ENCODE measurements at regions not wholly inside any gene's neighbourhood (a gene's known extent, or its start where the extent isn't known, plus 50 kb on each side); places are given as distances from the start of the nearest gene placed in this dataset.

DNA sequence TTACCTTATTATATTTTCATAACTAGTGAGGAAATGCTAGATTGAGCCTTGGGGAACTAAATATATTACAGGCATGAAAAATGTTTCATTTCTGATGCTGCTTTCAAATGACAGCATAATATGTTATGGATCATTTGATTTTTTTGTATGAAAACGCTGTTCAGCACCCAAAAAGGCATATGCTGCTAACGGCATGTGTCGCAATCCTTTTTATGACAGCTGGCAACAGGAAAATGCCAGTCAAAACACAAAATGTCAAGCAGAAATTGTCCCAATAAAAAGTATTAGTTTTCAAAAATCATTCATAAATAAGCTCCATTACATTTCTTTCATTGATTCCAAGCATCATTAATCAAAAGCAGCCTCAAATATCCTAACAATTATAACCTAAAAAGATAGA lies 1244.5 kb downstream of the PCDH7 start:
- Histone ChIP-seq H3K36me3 (ENCODE audit: insufficient read depth, low read length) (no peaks in the 10 kb centered on the region), H3K4me3 (ENCODE audit: low read depth, low read length, poor library complexity, severe bottlenecking) (no peak overlapping the region), H3K9me3 (ENCODE audit: low read length) (no peaks in the 10 kb centered on the region), H3K4me2 (ENCODE audit: low read length) (no peak overlapping the region), H3K4me1 (ENCODE audit: insufficient read depth, low read length, poor library complexity, severe bottlenecking) (no peaks in the 10 kb centered on the region), H3K79me2 (ENCODE audit: insufficient read depth, low read depth, low read length) (no peaks in the 10 kb centered on the region), H2AFZ (ENCODE audit: low read length) (no peak overlapping the region), H4K20me1 (ENCODE audit: insufficient read depth, low read length) (no peaks in the 10 kb centered on the region), H3K9me2 (ENCODE audit: insufficient read depth, low read length) (no peaks in the 10 kb centered on the region), H3K27ac (ENCODE audit: low read depth, low read length, poor library complexity, severe bottlenecking) (no peak overlapping the region)
- DNase-seq (ENCODE audit: low spot score): no peak
- intact Hi-C loops (cut with micrococcal nuclease; ENCODE audit: unreplicated experiment): no loop called here
- no TSS peak for BruUV-seq (replicated peaks)
- no peak for TF ChIP-seq EZH2phosphoT487 (IDR thresholded peaks at IDR 0.05; ENCODE audit: borderline replicate concordance, low read depth, low read length)
- TF ChIP-seq, protein P1, sequence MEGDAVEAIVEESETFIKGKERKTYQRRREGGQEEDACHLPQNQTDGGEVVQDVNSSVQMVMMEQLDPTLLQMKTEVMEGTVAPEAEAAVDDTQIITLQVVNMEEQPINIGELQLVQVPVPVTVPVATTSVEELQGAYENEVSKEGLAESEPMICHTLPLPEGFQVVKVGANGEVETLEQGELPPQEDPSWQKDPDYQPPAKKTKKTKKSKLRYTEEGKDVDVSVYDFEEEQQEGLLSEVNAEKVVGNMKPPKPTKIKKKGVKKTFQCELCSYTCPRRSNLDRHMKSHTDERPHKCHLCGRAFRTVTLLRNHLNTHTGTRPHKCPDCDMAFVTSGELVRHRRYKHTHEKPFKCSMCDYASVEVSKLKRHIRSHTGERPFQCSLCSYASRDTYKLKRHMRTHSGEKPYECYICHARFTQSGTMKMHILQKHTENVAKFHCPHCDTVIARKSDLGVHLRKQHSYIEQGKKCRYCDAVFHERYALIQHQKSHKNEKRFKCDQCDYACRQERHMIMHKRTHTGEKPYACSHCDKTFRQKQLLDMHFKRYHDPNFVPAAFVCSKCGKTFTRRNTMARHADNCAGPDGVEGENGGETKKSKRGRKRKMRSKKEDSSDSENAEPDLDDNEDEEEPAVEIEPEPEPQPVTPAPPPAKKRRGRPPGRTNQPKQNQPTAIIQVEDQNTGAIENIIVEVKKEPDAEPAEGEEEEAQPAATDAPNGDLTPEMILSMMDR (conservative IDR thresholded peaks at IDR 0.05; ENCODE audit: low read length): no peak
- POLR2A ChIA-PET: no interaction called here
- CTCF ChIA-PET (ENCODE audit: unreplicated experiment): no interaction called here

DNA sequence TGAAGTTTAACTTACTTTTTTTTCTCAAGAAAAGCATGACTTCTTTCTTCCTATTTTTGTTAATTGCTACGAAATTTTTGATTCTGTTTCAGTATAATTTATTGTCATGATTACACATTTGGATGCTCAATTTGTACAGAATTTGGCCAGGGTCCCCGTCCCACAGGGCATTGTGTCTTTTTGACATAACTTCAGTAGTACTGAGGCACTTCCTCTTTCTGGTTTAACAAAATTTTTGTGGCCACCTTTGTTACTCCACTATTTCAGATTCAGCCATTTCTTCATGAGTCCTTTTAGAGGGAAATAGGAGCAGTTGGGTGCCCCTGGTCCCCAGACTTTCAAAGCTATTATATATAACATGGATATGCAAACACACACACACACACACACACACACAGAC lies 1248.7 kb downstream of the PCDH7 start:
- Histone ChIP-seq H2AFZ (ENCODE audit: low read length) (no peak overlapping the region), H3K4me2 (ENCODE audit: low read length) (no peak overlapping the region), H3K36me3 (ENCODE audit: insufficient read depth, low read length) (no peaks in the 10 kb centered on the region), H3K9me3 (ENCODE audit: low read length) (no peaks in the 10 kb centered on the region), H3K4me1 (ENCODE audit: insufficient read depth, low read length, poor library complexity, severe bottlenecking) (no peaks in the 10 kb centered on the region), H3K27ac (ENCODE audit: low read depth, low read length, poor library complexity, severe bottlenecking) (no peak overlapping the region), H4K20me1 (ENCODE audit: insufficient read depth, low read length) (no peaks in the 10 kb centered on the region), H3K4me3 (ENCODE audit: low read depth, low read length, poor library complexity, severe bottlenecking) (no peak overlapping the region), H3K9me2 (ENCODE audit: insufficient read depth, low read length) (no peaks in the 10 kb centered on the region), H3K79me2 (ENCODE audit: insufficient read depth, low read depth, low read length) (no peaks in the 10 kb centered on the region)
- intact Hi-C loops (cut with micrococcal nuclease; ENCODE audit: unreplicated experiment): no loop called here
- DNase-seq (ENCODE audit: low spot score): no peak
- POLR2A ChIA-PET: no interaction called here
- BruUV-seq (replicated peaks): no TSS peak
- CTCF ChIA-PET (ENCODE audit: unreplicated experiment): no interaction called here
- TF ChIP-seq, protein P1 (conservative IDR thresholded peaks at IDR 0.05; ENCODE audit: low read length): no peak
- no peak for TF ChIP-seq EZH2phosphoT487 (IDR thresholded peaks at IDR 0.05; ENCODE audit: borderline replicate concordance, low read depth, low read length)

DNA sequence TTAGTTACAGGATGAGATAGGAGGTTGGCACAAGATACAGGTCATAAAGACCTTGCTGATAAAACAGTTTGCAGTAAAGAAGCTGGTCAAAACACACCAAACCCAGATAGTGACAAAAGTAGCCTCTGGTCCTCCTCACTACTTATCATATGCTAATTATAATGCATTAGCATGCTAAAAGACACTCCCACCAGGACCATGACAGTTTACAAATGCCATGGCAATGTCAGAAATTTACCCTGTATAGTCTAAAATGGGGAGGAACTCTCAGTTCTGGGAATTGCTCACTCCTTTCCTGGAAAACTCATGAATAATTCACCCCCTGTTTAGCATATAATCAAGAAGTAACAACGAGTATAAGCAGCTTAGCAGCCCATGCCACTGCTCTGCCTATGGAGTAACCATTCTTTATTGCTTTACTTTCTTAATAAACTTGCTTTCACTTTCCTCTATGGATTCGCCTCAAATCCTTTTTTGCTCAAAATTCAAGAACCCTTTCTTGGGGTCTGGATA lies 1254.4 kb downstream of the PCDH7 start:
- Histone ChIP-seq H3K9me2 (ENCODE audit: insufficient read depth, low read length) (no peaks in the 10 kb centered on the region), H3K4me1 (ENCODE audit: insufficient read depth, low read length, poor library complexity, severe bottlenecking) (no peaks in the 10 kb centered on the region), H3K9me3 (ENCODE audit: low read length) (no peaks in the 10 kb centered on the region), H3K4me3 (ENCODE audit: low read depth, low read length, poor library complexity, severe bottlenecking) (no peak overlapping the region), H3K36me3 (ENCODE audit: insufficient read depth, low read length) (no peaks in the 10 kb centered on the region), H4K20me1 (ENCODE audit: insufficient read depth, low read length) (no peaks in the 10 kb centered on the region), H3K79me2 (ENCODE audit: insufficient read depth, low read depth, low read length) (no peaks in the 10 kb centered on the region), H3K27ac (ENCODE audit: low read depth, low read length, poor library complexity, severe bottlenecking) (no peak overlapping the region), H3K4me2 (ENCODE audit: low read length) (no peak overlapping the region), H2AFZ (ENCODE audit: low read length) (no peak overlapping the region)
- no TSS peak for BruUV-seq (replicated peaks)
- DNase-seq (ENCODE audit: low spot score): no peak
- ChIA-PET CTCF (ENCODE audit: unreplicated experiment) (no interaction called here), POLR2A (no interaction called here)
- intact Hi-C loops (cut with micrococcal nuclease; ENCODE audit: unreplicated experiment): no loop called here
- TF ChIP-seq, protein P1 (conservative IDR thresholded peaks at IDR 0.05; ENCODE audit: low read length): no peak
- TF ChIP-seq EZH2phosphoT487 (IDR thresholded peaks at IDR 0.05; ENCODE audit: borderline replicate concordance, low read depth, low read length): no peak
